IMR-90 (cell line): ENCODE measurements at regions not wholly inside any gene's neighbourhood (a gene's known extent, or its start where the extent isn't known, plus 50 kb on each side); places are given as distances from the start of the nearest gene placed in this dataset.

Source experiments
- ATAC-seq: fragments of 200-7000 bp; cut with Tn5 transposase; 2 replicates; pipeline ENCODE4 v1.9.1; 2020; ENCODE audit warnings: low read depth, mild to moderate bottlenecking, moderate library complexity
- BruUV-seq: library from RNA; stranded (reverse); fragments of 400-500 nt; replicated peaks from 2 replicates; lab custom pipeline; 2021; lab: Mats Ljungman, UMichigan
- CTCF ChIA-PET: fragments of 300-600 bp; formaldehyde crosslinking; extraction: SDS; loops from one replicate; lab custom pipeline; 2021; ENCODE audit warnings: antibody characterized with exemption; lab: Yijun Ruan, JAX
- POLR2A ChIA-PET: fragments of 300-600 bp; sonication (Branson Sonifier 250); formaldehyde crosslinking; loops from one replicate; lab custom pipeline; 2022; ENCODE audit warnings: antibody characterized with exemption; ENCODE audit not compliant: unreplicated experiment; lab: Charles Lee
- DNase-seq: peaks from one replicate; pipeline ENCODE4 v3.0.0; 2013
- H2AFZ ChIP-seq: replicated peaks from 2 replicates; pipeline ENCODE3; 2013; ENCODE audit warnings: low read length, mild to moderate bottlenecking; ENCODE audit not compliant: poor library complexity
- H2AK5ac ChIP-seq: 2 replicates; pipeline ENCODE4 v1.6.1; 2013; ENCODE audit warnings: low read depth, low read length, inconsistent platforms
- H2AK9ac ChIP-seq: replicated peaks from 2 replicates; pipeline ENCODE3; 2013; ENCODE audit warnings: mild to moderate bottlenecking, low read depth, low read length, moderate library complexity; ENCODE audit not compliant: poor library complexity
- H2BK120ac ChIP-seq: 2 replicates; pipeline ENCODE4 v1.6.1; 2013; ENCODE audit warnings: low read depth, low read length, inconsistent platforms
- H2BK15ac ChIP-seq: 3 replicates; pipeline ENCODE4 v1.6.1; 2013; ENCODE audit warnings: low read depth, low read length, inconsistent platforms
- H2BK20ac ChIP-seq: 2 replicates; pipeline ENCODE4 v1.6.1; 2013; ENCODE audit warnings: low read depth, mild to moderate bottlenecking, inconsistent platforms, low read length, moderate library complexity
- H2BK5ac ChIP-seq: 2 replicates; pipeline ENCODE4 v1.6.1; 2013; ENCODE audit warnings: mild to moderate bottlenecking, low read depth, low read length, inconsistent platforms; ENCODE audit not compliant: poor library complexity, severe bottlenecking
- H3K14ac ChIP-seq: replicated peaks from 2 replicates; pipeline ENCODE4 v1.6.1; 2013; ENCODE audit warnings: low read depth, low read length, inconsistent platforms
- H3K18ac ChIP-seq: 2 replicates; pipeline ENCODE4 v1.6.1; 2013; ENCODE audit warnings: low read depth, low read length, control low read depth
- H3K23ac ChIP-seq: 2 replicates; pipeline ENCODE4 v1.6.1; 2013; ENCODE audit warnings: low read depth, low read length, inconsistent platforms
- H3K27ac ChIP-seq: 2 replicates; pipeline ENCODE4 v1.5.1; 2013; ENCODE audit warnings: mild to moderate bottlenecking, control low read depth, low read length; ENCODE audit not compliant: insufficient read depth
- H3K27me3 ChIP-seq: 2 replicates; pipeline ENCODE4 v1.6.1; 2013; ENCODE audit warnings: low read length; ENCODE audit not compliant: control insufficient read depth, insufficient read depth
- H3K36me3 ChIP-seq: 2 replicates; pipeline ENCODE4 v1.6.1; 2013; ENCODE audit warnings: low read length, mixed read lengths; ENCODE audit not compliant: control insufficient read depth, insufficient read depth
- H3K4ac ChIP-seq: 2 replicates; pipeline ENCODE4 v1.6.1; 2013; ENCODE audit warnings: low read depth, low read length, inconsistent platforms
- H3K4me1 ChIP-seq: 2 replicates; pipeline ENCODE4 v1.6.1; 2013; ENCODE audit warnings: low read length, mixed read lengths; ENCODE audit not compliant: control insufficient read depth, insufficient read depth
- H3K4me2 ChIP-seq: 2 replicates; pipeline ENCODE4 v1.6.1; 2013; ENCODE audit warnings: low read depth, mild to moderate bottlenecking, control low read depth, low read length, moderate library complexity
- H3K4me3 ChIP-seq: 2 replicates; pipeline ENCODE4 v1.5.1; 2013; ENCODE audit warnings: low read depth, mild to moderate bottlenecking, control low read depth, low read length, moderate library complexity; ENCODE audit not compliant: insufficient read depth
- H3K56ac ChIP-seq: 2 replicates; pipeline ENCODE4 v1.6.1; 2013; ENCODE audit warnings: low read length, inconsistent platforms; ENCODE audit not compliant: insufficient read depth; ENCODE audit errors: extremely low read depth
- H3K79me1 ChIP-seq, 2 experiments: 2 replicates each; pipeline ENCODE4 v1.6.1; 2013; ENCODE audit warnings: low read length in 2 of 2, inconsistent platforms in 1 of 2, low read depth in 1 of 2
- H3K9ac ChIP-seq: 2 replicates; pipeline ENCODE4 v1.6.1; 2013; ENCODE audit warnings: low read depth, low read length, control low read depth
- H3K9me1 ChIP-seq: 2 replicates; pipeline ENCODE4 v1.6.1; 2013; ENCODE audit warnings: low read length, inconsistent platforms; ENCODE audit not compliant: insufficient read depth
- H3K9me3 ChIP-seq: 2 replicates; pipeline ENCODE4 v1.6.1; 2013; ENCODE audit warnings: low read length; ENCODE audit not compliant: control insufficient read depth, insufficient read depth
- H4K20me1 ChIP-seq: 2 replicates; pipeline ENCODE4 v1.6.1; 2013; ENCODE audit warnings: low read length, inconsistent platforms; ENCODE audit not compliant: insufficient read depth
- H4K5ac ChIP-seq: 2 replicates; pipeline ENCODE4 v1.6.1; 2013; ENCODE audit warnings: mild to moderate bottlenecking, low read depth, low read length, control low read depth
- H4K8ac ChIP-seq, 2 experiments: 2 replicates each; pipeline ENCODE4 v1.6.1; 2013; ENCODE audit warnings: low read depth in 2 of 2, low read length in 2 of 2, control low read depth in 1 of 2, inconsistent platforms in 1 of 2
- H4K91ac ChIP-seq: 2 replicates; pipeline ENCODE4 v1.6.1; 2013; ENCODE audit warnings: low read depth, low read length, inconsistent platforms; ENCODE audit not compliant: insufficient read depth
- CHD1 ChIP-seq: IDR thresholded peaks from 2 replicates; pipeline ENCODE4 v1.6.1; 2012; ENCODE audit warnings: low read depth, low read length, improper control_type of control experiment
- WGBS, 2 experiments: methylation state at CpG; one replicate each; pipeline versions ENCODE4 v1.1.5 to v1.1.7; 2013; ENCODE audit warnings: missing lambda C conversion rate in 2 of 2; ENCODE audit not compliant: insufficient read length in 1 of 2; ENCODE audit errors: extremely low coverage in 2 of 2; 5-methylcytosine and 5-hydroxymethylcytosine counted together
- dilution Hi-C: fragments of 300-500 bp; cut with HindIII; formaldehyde crosslinking; loops from one replicate; pipeline ENCODE4 v1.14.3; 2018; ENCODE audit warnings: low sequenced_read_pairs; ENCODE audit not compliant: unreplicated experiment
- in situ Hi-C: fragments of 300-500 bp; cut with MboI; formaldehyde crosslinking; loops from 3 replicates; pipeline ENCODE4 v1.14.3; 2019; ENCODE audit warnings: low sequenced_read_pairs, inconsistent platforms, mixed read lengths
- intact Hi-C: fragments of 100-400 bp; cut with micrococcal nuclease; formaldehyde crosslinking; loops from 2 replicates; pipeline ENCODE4 v1.10.0; 2022

DNA sequence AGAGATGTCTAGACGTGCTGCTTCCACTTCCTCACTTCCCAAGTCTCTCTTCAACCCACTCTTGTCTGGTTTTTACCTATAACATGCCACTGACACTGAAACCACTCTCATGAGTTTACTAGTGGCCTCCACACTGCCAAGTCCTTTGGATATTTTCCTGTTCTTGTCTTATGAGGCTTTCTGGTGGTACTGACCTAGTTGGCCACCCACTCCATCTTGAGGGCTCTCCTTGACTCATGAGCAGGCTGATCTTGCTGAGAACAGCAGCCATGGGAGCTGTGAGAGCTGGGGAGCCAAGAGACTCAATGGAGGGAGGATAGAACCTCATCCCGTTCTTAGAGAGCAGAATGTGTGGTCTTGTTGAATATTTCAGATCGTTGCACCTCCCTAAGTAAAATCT lies 283.4 kb upstream of the PRDM1 start:
- peak overlapping the region; percentile 73 for H2BK20ac ChIP-seq
- H3K9me1 ChIP-seq = peaks cover 5% of the 10 kb centered on the region
- no peaks in the 10 kb centered on the region for H3K36me3 ChIP-seq
- peak overlapping the region; percentile 89 for H4K5ac ChIP-seq
- WGBS, 2 experiments = 100% methylated on average over 1 of the region's 3 CpGs; no CpG with 5 or more reads in 1 of the 2 experiments
- H2AK5ac ChIP-seq = peak overlapping the region; percentile 69; the same call in 1 of the 2 replicates
- CTCF ChIA-PET = no interaction called here
- no peak overlapping the region for H3K4me3 ChIP-seq
- no peak overlapping the region for H3K56ac ChIP-seq
- peak overlapping the region; percentile 73 for H4K91ac ChIP-seq
- peak overlapping the region in 1 of 2 experiments; percentile 70 for H4K8ac ChIP-seq
- H3K4me2 ChIP-seq = no peak overlapping the region
- H2BK120ac ChIP-seq = peak overlapping the region; percentile 70
- dilution Hi-C loops = no loop called here
- H3K18ac ChIP-seq = peak overlapping the region; percentile 96
- no peak overlapping the region for H3K9ac ChIP-seq
- no peak for DNase-seq
- intact Hi-C loops = no loop called here
- peak overlapping the region; percentile 75; the same call in 2 of the 3 replicates for H2BK15ac ChIP-seq
- H3K14ac ChIP-seq = peak overlapping the region; percentile 43
- ATAC-seq = no peak
- H3K4ac ChIP-seq = peak overlapping the region; percentile 84
- BruUV-seq = no TSS peak
- H3K27ac ChIP-seq = 0 out of 2 replicates have a peak overlapping the region, but pooled peaks have one; percentile 17
- H3K9me3 ChIP-seq = peaks cover 4% of the 10 kb centered on the region
- in situ Hi-C loops = no loop called here
- no peak overlapping the region for H3K23ac ChIP-seq
- peak overlapping the region; percentile 96 for H2BK5ac ChIP-seq
- POLR2A ChIA-PET = no interaction called here
- H4K20me1 ChIP-seq = no peaks in the 10 kb centered on the region
- TF ChIP-seq CHD1 = no peak
- H3K79me1 ChIP-seq = 0 out of 4 replicates have a peak, but pooled peaks cover 0 to 4% of the 10 kb centered on the region in 2 experiments
- H2AK9ac ChIP-seq = no peak overlapping the region
- peaks cover 23% of the 10 kb centered on the region for H3K4me1 ChIP-seq
- no peaks in the 10 kb centered on the region for H3K27me3 ChIP-seq
- no peak overlapping the region for H2AFZ ChIP-seq
